IMR-90 (cell line): ENCODE measurements at regions not wholly inside any gene's neighbourhood (a gene's known extent, or its start where the extent isn't known, plus 50 kb on each side); places are given as distances from the start of the nearest gene placed in this dataset.

Experiments
- ATAC-seq: fragments of 200-7000 bp; cut with Tn5 transposase; 2 replicates; pipeline ENCODE4 v1.9.1; 2020; ENCODE audit warnings: low read depth, mild to moderate bottlenecking, moderate library complexity
- BruUV-seq: library from RNA; stranded (reverse); fragments of 400-500 nt; replicated peaks from 2 replicates; lab custom pipeline; 2021; lab: Mats Ljungman, UMichigan
- CTCF ChIA-PET: fragments of 300-600 bp; formaldehyde crosslinking; extraction: SDS; loops from one replicate; lab custom pipeline; 2021; ENCODE audit warnings: antibody characterized with exemption; lab: Yijun Ruan, JAX
- POLR2A ChIA-PET: fragments of 300-600 bp; sonication (Branson Sonifier 250); formaldehyde crosslinking; loops from one replicate; lab custom pipeline; 2022; ENCODE audit warnings: antibody characterized with exemption; ENCODE audit not compliant: unreplicated experiment; lab: Charles Lee
- DNase-seq: peaks from one replicate; pipeline ENCODE4 v3.0.0; 2013
- H2AFZ ChIP-seq: replicated peaks from 2 replicates; pipeline ENCODE3; 2013; ENCODE audit warnings: low read length, mild to moderate bottlenecking; ENCODE audit not compliant: poor library complexity
- H2AK5ac ChIP-seq: 2 replicates; pipeline ENCODE4 v1.6.1; 2013; ENCODE audit warnings: low read depth, low read length, inconsistent platforms
- H2AK9ac ChIP-seq: replicated peaks from 2 replicates; pipeline ENCODE3; 2013; ENCODE audit warnings: mild to moderate bottlenecking, low read depth, low read length, moderate library complexity; ENCODE audit not compliant: poor library complexity
- H2BK120ac ChIP-seq: 2 replicates; pipeline ENCODE4 v1.6.1; 2013; ENCODE audit warnings: low read depth, low read length, inconsistent platforms
- H2BK15ac ChIP-seq: 3 replicates; pipeline ENCODE4 v1.6.1; 2013; ENCODE audit warnings: low read depth, low read length, inconsistent platforms
- H2BK20ac ChIP-seq: 2 replicates; pipeline ENCODE4 v1.6.1; 2013; ENCODE audit warnings: low read depth, mild to moderate bottlenecking, inconsistent platforms, low read length, moderate library complexity
- H2BK5ac ChIP-seq: 2 replicates; pipeline ENCODE4 v1.6.1; 2013; ENCODE audit warnings: mild to moderate bottlenecking, low read depth, low read length, inconsistent platforms; ENCODE audit not compliant: poor library complexity, severe bottlenecking
- H3K14ac ChIP-seq: replicated peaks from 2 replicates; pipeline ENCODE4 v1.6.1; 2013; ENCODE audit warnings: low read depth, low read length, inconsistent platforms
- H3K18ac ChIP-seq: 2 replicates; pipeline ENCODE4 v1.6.1; 2013; ENCODE audit warnings: low read depth, low read length, control low read depth
- H3K23ac ChIP-seq: 2 replicates; pipeline ENCODE4 v1.6.1; 2013; ENCODE audit warnings: low read depth, low read length, inconsistent platforms
- H3K27ac ChIP-seq: 2 replicates; pipeline ENCODE4 v1.5.1; 2013; ENCODE audit warnings: mild to moderate bottlenecking, control low read depth, low read length; ENCODE audit not compliant: insufficient read depth
- H3K27me3 ChIP-seq: 2 replicates; pipeline ENCODE4 v1.6.1; 2013; ENCODE audit warnings: low read length; ENCODE audit not compliant: control insufficient read depth, insufficient read depth
- H3K36me3 ChIP-seq: 2 replicates; pipeline ENCODE4 v1.6.1; 2013; ENCODE audit warnings: low read length, mixed read lengths; ENCODE audit not compliant: control insufficient read depth, insufficient read depth
- H3K4ac ChIP-seq: 2 replicates; pipeline ENCODE4 v1.6.1; 2013; ENCODE audit warnings: low read depth, low read length, inconsistent platforms
- H3K4me1 ChIP-seq: 2 replicates; pipeline ENCODE4 v1.6.1; 2013; ENCODE audit warnings: low read length, mixed read lengths; ENCODE audit not compliant: control insufficient read depth, insufficient read depth
- H3K4me2 ChIP-seq: 2 replicates; pipeline ENCODE4 v1.6.1; 2013; ENCODE audit warnings: low read depth, mild to moderate bottlenecking, control low read depth, low read length, moderate library complexity
- H3K4me3 ChIP-seq: 2 replicates; pipeline ENCODE4 v1.5.1; 2013; ENCODE audit warnings: low read depth, mild to moderate bottlenecking, control low read depth, low read length, moderate library complexity; ENCODE audit not compliant: insufficient read depth
- H3K56ac ChIP-seq: 2 replicates; pipeline ENCODE4 v1.6.1; 2013; ENCODE audit warnings: low read length, inconsistent platforms; ENCODE audit not compliant: insufficient read depth; ENCODE audit errors: extremely low read depth
- H3K79me1 ChIP-seq, 2 experiments: 2 replicates each; pipeline ENCODE4 v1.6.1; 2013; ENCODE audit warnings: low read length in 2 of 2, inconsistent platforms in 1 of 2, low read depth in 1 of 2
- H3K9ac ChIP-seq: 2 replicates; pipeline ENCODE4 v1.6.1; 2013; ENCODE audit warnings: low read depth, low read length, control low read depth
- H3K9me1 ChIP-seq: 2 replicates; pipeline ENCODE4 v1.6.1; 2013; ENCODE audit warnings: low read length, inconsistent platforms; ENCODE audit not compliant: insufficient read depth
- H3K9me3 ChIP-seq: 2 replicates; pipeline ENCODE4 v1.6.1; 2013; ENCODE audit warnings: low read length; ENCODE audit not compliant: control insufficient read depth, insufficient read depth
- H4K20me1 ChIP-seq: 2 replicates; pipeline ENCODE4 v1.6.1; 2013; ENCODE audit warnings: low read length, inconsistent platforms; ENCODE audit not compliant: insufficient read depth
- H4K5ac ChIP-seq: 2 replicates; pipeline ENCODE4 v1.6.1; 2013; ENCODE audit warnings: mild to moderate bottlenecking, low read depth, low read length, control low read depth
- H4K8ac ChIP-seq, 2 experiments: 2 replicates each; pipeline ENCODE4 v1.6.1; 2013; ENCODE audit warnings: low read depth in 2 of 2, low read length in 2 of 2, control low read depth in 1 of 2, inconsistent platforms in 1 of 2
- H4K91ac ChIP-seq: 2 replicates; pipeline ENCODE4 v1.6.1; 2013; ENCODE audit warnings: low read depth, low read length, inconsistent platforms; ENCODE audit not compliant: insufficient read depth
- MAFK ChIP-seq: IDR thresholded peaks from 2 replicates; pipeline ENCODE4 v1.6.1; 2012; ENCODE audit warnings: low read depth, low read length, improper control_type of control experiment
- WGBS, 2 experiments: methylation state at CpG; one replicate each; pipeline versions ENCODE4 v1.1.5 to v1.1.7; 2013; ENCODE audit warnings: missing lambda C conversion rate in 2 of 2; ENCODE audit not compliant: insufficient read length in 1 of 2; ENCODE audit errors: extremely low coverage in 2 of 2; 5-methylcytosine and 5-hydroxymethylcytosine counted together
- dilution Hi-C: fragments of 300-500 bp; cut with HindIII; formaldehyde crosslinking; loops from one replicate; pipeline ENCODE4 v1.14.3; 2018; ENCODE audit warnings: low sequenced_read_pairs; ENCODE audit not compliant: unreplicated experiment
- in situ Hi-C: fragments of 300-500 bp; cut with MboI; formaldehyde crosslinking; loops from 3 replicates; pipeline ENCODE4 v1.14.3; 2019; ENCODE audit warnings: low sequenced_read_pairs, inconsistent platforms, mixed read lengths
- intact Hi-C: fragments of 100-400 bp; cut with micrococcal nuclease; formaldehyde crosslinking; loops from 2 replicates; pipeline ENCODE4 v1.10.0; 2022
- TF ChIP-seq, protein P1 (sequence below): fragments of 150-350 bp; IDR thresholded peaks from 2 replicates; pipeline ENCODE4 v1.6.1; 2016; ENCODE audit warnings: low read depth, mild to moderate bottlenecking, low read length, moderate library complexity, borderline replicate concordance

DNA sequence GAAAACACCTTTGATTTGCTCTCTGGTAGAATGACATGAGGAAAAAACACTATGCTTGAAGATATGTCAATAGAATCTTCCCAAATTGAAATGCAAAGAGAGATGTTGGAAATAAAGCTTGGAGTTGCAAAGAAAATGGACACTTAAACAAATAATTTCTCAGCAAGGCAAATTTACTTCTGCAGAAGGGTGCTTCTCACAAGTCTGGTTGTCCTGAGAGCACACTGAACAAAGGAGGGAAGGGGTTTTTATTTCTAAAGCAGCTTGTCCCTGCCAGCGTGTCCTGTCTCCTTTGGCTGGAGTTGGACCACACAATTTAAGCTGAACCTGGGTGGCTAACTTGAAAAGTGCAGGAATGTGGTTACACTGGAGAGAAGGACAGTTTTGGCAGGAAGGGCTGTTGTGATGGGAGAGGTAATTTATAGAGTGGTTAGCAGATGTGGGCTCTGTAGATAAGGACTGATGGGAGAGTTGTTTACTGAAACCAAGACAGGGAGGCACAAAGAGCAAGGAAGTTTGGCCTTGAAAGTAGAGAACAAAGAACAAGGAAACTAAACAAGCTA, 454.6 kb upstream of the EYS start:
- Histone ChIP-seq H2AK5ac (no peak overlapping the region), H3K18ac (no peak overlapping the region), H3K4ac (no peak overlapping the region), H3K14ac (no peak overlapping the region), H3K27ac (no peak overlapping the region), H2AK9ac (no peak overlapping the region), H3K23ac (no peak overlapping the region), H4K20me1 (no peaks in the 10 kb centered on the region), H4K8ac (no peak overlapping the region), H4K91ac (no peak overlapping the region), H2BK15ac (no peak overlapping the region), H3K9me3 (peaks cover 17% of the 10 kb centered on the region), H2AFZ (no peak overlapping the region), H3K56ac (no peak overlapping the region), H3K9ac (no peak overlapping the region), H4K5ac (no peak overlapping the region), H2BK120ac (no peak overlapping the region), H3K4me1 (no peaks in the 10 kb centered on the region), H3K36me3 (no peaks in the 10 kb centered on the region), H2BK20ac (no peak overlapping the region), H3K4me3 (no peak overlapping the region), H3K27me3 (no peaks in the 10 kb centered on the region), H2BK5ac (no peak overlapping the region), H3K4me2 (no peak overlapping the region), H3K79me1 (no peaks in the 10 kb centered on the region), H3K9me1 (no peaks in the 10 kb centered on the region)
- ATAC-seq (no peak), DNase-seq (no peak)
- intact Hi-C loops (no loop called here), in situ Hi-C loops (no loop called here), dilution Hi-C loops (no loop called here)
- TF ChIP-seq, protein P1, sequence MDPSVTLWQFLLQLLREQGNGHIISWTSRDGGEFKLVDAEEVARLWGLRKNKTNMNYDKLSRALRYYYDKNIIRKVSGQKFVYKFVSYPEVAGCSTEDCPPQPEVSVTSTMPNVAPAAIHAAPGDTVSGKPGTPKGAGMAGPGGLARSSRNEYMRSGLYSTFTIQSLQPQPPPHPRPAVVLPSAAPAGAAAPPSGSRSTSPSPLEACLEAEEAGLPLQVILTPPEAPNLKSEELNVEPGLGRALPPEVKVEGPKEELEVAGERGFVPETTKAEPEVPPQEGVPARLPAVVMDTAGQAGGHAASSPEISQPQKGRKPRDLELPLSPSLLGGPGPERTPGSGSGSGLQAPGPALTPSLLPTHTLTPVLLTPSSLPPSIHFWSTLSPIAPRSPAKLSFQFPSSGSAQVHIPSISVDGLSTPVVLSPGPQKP = no peak
- no peak for TF ChIP-seq MAFK
- 0% methylated on average over 1 of the region's 1 CpG; no CpG with 5 or more reads in 1 of the 2 experiments for WGBS, 2 experiments
- BruUV-seq = no TSS peak
- ChIA-PET POLR2A (no interaction called here), CTCF (no interaction called here)
